A172 (cell line): ENCODE measurements at regions not wholly inside any gene's neighbourhood (a gene's known extent, or its start where the extent isn't known, plus 50 kb on each side); places are given as distances from the start of the nearest gene placed in this dataset.

Experiments used
- DNase-seq: peaks from one replicate; pipeline ENCODE4 v3.0.0-alpha.2; 2015; ENCODE audit warnings: low spot score

GRCh38 chr9:106503759-106504158 is 359.2 kb upstream of the ZNF462 start:
- DNase-seq = no peak

- DNase-seq = no peak
Measured at GRCh38 chr9:106526716-106527204, 336.2 kb upstream of the ZNF462 start.

GRCh38 chr9:106528158-106528557 is 334.8 kb upstream of the ZNF462 start:
- DNase-seq = no peak

GRCh38 chr9:106529616-106530015 is 333.4 kb upstream of the ZNF462 start:
- no peak for DNase-seq

GRCh38 chr9:106531491-106531890 is 331.5 kb upstream of the ZNF462 start:
- no peak for DNase-seq

GRCh38 chr9:106532306-106533015 is 330.5 kb upstream of the ZNF462 start:
- DNase-seq = no peak

- DNase-seq = no peak
Measured at GRCh38 chr9:106534800-106535199, 328.2 kb upstream of the ZNF462 start.

- DNase-seq = no peak
Measured at GRCh38 chr9:106535439-106535838, 327.5 kb upstream of the ZNF462 start.

GRCh38 chr9:106557996-106558667 is 304.8 kb upstream of the ZNF462 start:
- no peak for DNase-seq

- no peak for DNase-seq
Measured at GRCh38 chr9:106560540-106560939, 302.4 kb upstream of the ZNF462 start.

- no peak for DNase-seq
Measured at GRCh38 chr9:106575823-106576222, 287.1 kb upstream of the ZNF462 start.

- no peak for DNase-seq
Measured at GRCh38 chr9:106576232-106576760, 286.7 kb upstream of the ZNF462 start.

GRCh38 chr9:106577121-106577520 is 285.8 kb upstream of the ZNF462 start:
- no peak for DNase-seq

GRCh38 chr9:106580546-106580945 is 282.4 kb upstream of the ZNF462 start:
- DNase-seq = no peak

- no peak for DNase-seq
Measured at GRCh38 chr9:106581973-106582372, 281.0 kb upstream of the ZNF462 start.

- no peak for DNase-seq
Measured at GRCh38 chr9:106583751-106584150, 279.2 kb upstream of the ZNF462 start.

- peak; percentile 28 for DNase-seq
Measured at GRCh38 chr9:106587042-106587441, 275.9 kb upstream of the ZNF462 start.

- peak; percentile 22 for DNase-seq
Measured at GRCh38 chr9:106588626-106589025, 274.3 kb upstream of the ZNF462 start.

GRCh38 chr9:106590759-106591505 is 272.0 kb upstream of the ZNF462 start:
- DNase-seq = no peak

GRCh38 chr9:106593201-106593600 is 269.8 kb upstream of the ZNF462 start:
- no peak for DNase-seq

- DNase-seq = no peak
Measured at GRCh38 chr9:106596984-106597383, 266.0 kb upstream of the ZNF462 start.

- no peak for DNase-seq
Measured at GRCh38 chr9:106600955-106601560, 261.9 kb upstream of the ZNF462 start.
